PFSK-1 (cell line): ENCODE measurements at regions not wholly inside any gene's neighbourhood (a gene's known extent, or its start where the extent isn't known, plus 50 kb on each side); places are given as distances from the start of the nearest gene placed in this dataset.

Experiments
- POLR2AphosphoS5 ChIP-seq: IDR thresholded peaks from 2 replicates; pipeline ENCODE4 v1.6.1; 2012; ENCODE audit warnings: low read depth, mild to moderate bottlenecking, control low read depth, low read length, moderate library complexity
- TF ChIP-seq, protein P1 (sequence below), 2 experiments: IDR thresholded peaks; 2 replicates each; pipeline versions ENCODE4 v1.6.1 to v1.8.0; 2011 to 2012; ENCODE audit warnings: low read depth in 2 of 2, low read length in 2 of 2, control low read depth in 1 of 2, inconsistent platforms in 1 of 2, mild to moderate bottlenecking in 1 of 2, moderate library complexity in 1 of 2; ENCODE audit not compliant: insufficient read depth in 1 of 2

DNA sequence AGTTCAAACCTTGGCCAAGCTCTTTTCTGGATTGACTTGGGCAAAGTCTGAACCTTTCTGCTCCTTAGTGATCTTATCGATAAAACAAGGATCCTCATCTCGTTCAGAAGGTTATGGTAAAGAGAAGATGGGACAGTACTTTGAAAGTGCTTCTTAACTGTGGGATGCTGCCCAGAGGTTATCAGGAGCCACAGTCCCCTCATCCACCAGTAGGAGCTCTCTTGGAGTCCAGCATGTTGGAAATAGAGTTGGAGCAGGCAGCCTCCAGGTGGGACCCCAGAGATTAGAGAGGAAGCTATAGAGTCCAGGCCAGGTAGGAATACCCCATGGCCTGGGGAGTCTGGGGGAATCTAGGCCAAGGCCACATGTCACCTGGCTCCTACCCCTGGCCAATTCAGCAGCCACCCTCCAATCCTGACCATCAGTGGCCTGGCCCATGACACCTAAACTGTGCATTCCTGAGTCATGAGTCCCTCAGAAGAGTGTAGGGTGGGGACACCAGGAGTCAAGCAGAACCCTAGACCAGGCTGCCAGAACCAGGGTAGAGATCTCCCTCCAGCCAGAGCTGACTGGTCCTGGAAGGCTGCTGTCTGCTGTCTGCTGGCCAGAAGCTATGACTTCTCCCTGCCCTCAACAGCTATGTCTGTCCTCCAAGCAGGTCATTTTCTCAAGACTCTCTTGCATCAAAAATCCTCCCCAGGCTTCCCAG is 144.3 kb downstream of the AIPL1 start:
- TF ChIP-seq, protein P1, sequence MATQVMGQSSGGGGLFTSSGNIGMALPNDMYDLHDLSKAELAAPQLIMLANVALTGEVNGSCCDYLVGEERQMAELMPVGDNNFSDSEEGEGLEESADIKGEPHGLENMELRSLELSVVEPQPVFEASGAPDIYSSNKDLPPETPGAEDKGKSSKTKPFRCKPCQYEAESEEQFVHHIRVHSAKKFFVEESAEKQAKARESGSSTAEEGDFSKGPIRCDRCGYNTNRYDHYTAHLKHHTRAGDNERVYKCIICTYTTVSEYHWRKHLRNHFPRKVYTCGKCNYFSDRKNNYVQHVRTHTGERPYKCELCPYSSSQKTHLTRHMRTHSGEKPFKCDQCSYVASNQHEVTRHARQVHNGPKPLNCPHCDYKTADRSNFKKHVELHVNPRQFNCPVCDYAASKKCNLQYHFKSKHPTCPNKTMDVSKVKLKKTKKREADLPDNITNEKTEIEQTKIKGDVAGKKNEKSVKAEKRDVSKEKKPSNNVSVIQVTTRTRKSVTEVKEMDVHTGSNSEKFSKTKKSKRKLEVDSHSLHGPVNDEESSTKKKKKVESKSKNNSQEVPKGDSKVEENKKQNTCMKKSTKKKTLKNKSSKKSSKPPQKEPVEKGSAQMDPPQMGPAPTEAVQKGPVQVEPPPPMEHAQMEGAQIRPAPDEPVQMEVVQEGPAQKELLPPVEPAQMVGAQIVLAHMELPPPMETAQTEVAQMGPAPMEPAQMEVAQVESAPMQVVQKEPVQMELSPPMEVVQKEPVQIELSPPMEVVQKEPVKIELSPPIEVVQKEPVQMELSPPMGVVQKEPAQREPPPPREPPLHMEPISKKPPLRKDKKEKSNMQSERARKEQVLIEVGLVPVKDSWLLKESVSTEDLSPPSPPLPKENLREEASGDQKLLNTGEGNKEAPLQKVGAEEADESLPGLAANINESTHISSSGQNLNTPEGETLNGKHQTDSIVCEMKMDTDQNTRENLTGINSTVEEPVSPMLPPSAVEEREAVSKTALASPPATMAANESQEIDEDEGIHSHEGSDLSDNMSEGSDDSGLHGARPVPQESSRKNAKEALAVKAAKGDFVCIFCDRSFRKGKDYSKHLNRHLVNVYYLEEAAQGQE (IDR thresholded peaks at IDR 0.05; ENCODE audit: insufficient read depth in 1 of 2, low read depth in 2 of 2, low read length in 2 of 2): no peak
- no peak for TF ChIP-seq POLR2AphosphoS5
